HUES64 (cell line): ENCODE measurements at regions not wholly inside any gene's neighbourhood (a gene's known extent, or its start where the extent isn't known, plus 50 kb on each side); places are given as distances from the start of the nearest gene placed in this dataset.
"Not testable (repeated sequence)": the region's sequence is repeated elsewhere in the genome, so short reads cannot be mapped to it uniquely, and the experiment has no call there.

ENCODE experiments used
- H3K27ac ChIP-seq: 2 replicates; pipeline ENCODE4 v1.7.0; 2013; ENCODE audit warnings: low read depth, low read length, inconsistent platforms
- H3K27me3 ChIP-seq: 2 replicates; pipeline ENCODE4 v1.6.1; 2013; ENCODE audit warnings: mild to moderate bottlenecking, low read length; ENCODE audit not compliant: insufficient read depth
- H3K36me3 ChIP-seq: 2 replicates; pipeline ENCODE4 v1.6.1; 2013; ENCODE audit warnings: mild to moderate bottlenecking, low read length; ENCODE audit not compliant: insufficient read depth
- H3K4me1 ChIP-seq: 2 replicates; pipeline ENCODE4 v1.6.1; 2013; ENCODE audit warnings: mild to moderate bottlenecking, low read length, moderate library complexity; ENCODE audit not compliant: insufficient read depth
- H3K4me3 ChIP-seq: 2 replicates; pipeline ENCODE4 v1.5.1; 2013; ENCODE audit warnings: mild to moderate bottlenecking, low read length, moderate library complexity
- H3K9ac ChIP-seq: 2 replicates; pipeline ENCODE4 v1.6.1; 2013; ENCODE audit warnings: mild to moderate bottlenecking, low read depth, low read length
- H3K9me3 ChIP-seq: 2 replicates; pipeline ENCODE4 v1.6.1; 2013; ENCODE audit warnings: low read depth, low read length; ENCODE audit not compliant: insufficient read depth
- WGBS: fragments of 150-250, 120-280 bp; methylation state at CpG from one replicate; pipeline ENCODE4 v1.1.7; 2013; ENCODE audit warnings: missing lambda C conversion rate; 5-methylcytosine and 5-hydroxymethylcytosine counted together

- Histone ChIP-seq H3K27me3 (no peaks in the 10 kb centered on the region), H3K9ac (no peak overlapping the region), H3K4me1 (no peaks in the 10 kb centered on the region; the same call in 1 of the 2 replicates), H3K36me3 (no peaks in the 10 kb centered on the region), H3K4me3 (no peak overlapping the region), H3K27ac (no peak overlapping the region), H3K9me3 (no peaks in the 10 kb centered on the region)
- WGBS = 100% methylated on average over 2 of the region's 2 CpGs
Observed at GRCh38 chr6:15823838-15824414, 161.1 kb upstream of the DTNBP1 start.

DNA sequence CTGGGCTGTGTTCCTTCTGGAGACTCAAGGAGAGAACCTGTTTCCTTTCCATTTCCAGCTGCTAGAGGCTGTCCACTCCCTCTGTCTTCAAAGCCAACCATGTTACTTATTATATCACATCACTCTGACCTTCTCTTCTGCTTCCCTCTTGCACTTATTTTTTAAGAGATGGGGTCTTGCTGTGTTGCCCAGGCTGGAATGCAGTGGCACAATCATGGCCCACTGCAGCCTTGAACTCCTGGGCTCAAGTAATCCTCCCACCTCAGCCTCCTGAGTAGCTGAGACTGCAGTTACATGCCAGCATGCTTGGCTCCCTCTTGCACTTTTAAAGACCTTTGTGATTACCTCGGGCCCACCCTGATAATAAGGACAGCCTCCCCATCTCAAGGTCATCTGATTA is 160.0 kb upstream of the DTNBP1 start:
- WGBS = 97% methylated on average over 1 of the region's 1 CpG
- H3K27ac ChIP-seq = no peak overlapping the region
- H3K4me3 ChIP-seq = no peak overlapping the region
- H3K9me3 ChIP-seq = no peaks in the 10 kb centered on the region
- H3K9ac ChIP-seq = no peak overlapping the region
- peaks cover 3% of the 10 kb centered on the region; the same call in 1 of the 2 replicates for H3K4me1 ChIP-seq
- no peaks in the 10 kb centered on the region for H3K27me3 ChIP-seq
- H3K36me3 ChIP-seq = no peaks in the 10 kb centered on the region

DNA sequence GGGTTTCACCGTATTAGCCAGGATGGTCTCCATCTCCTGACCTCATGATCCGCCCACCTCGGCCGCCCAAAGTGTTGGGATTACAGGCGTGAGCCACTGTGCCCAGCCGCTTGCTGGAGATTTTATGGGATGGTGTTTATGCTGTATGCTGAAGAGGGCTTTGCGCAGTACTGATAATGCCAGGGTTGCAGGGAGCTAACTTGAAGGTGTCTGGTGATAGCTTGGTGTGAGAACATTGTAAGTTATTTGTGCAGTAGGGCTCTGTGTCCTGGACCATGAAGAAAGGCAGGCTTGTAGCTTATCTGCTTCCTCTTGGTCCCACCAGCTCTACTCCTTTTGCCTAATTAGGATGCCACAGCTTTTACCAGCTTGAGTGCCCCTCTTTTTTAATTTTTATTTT is 157.0 kb upstream of the DTNBP1 start:
- H3K9ac ChIP-seq = no peak overlapping the region
- no peaks in the 10 kb centered on the region for H3K27me3 ChIP-seq
- no peak overlapping the region for H3K4me3 ChIP-seq
- peaks cover 7% of the 10 kb centered on the region; the same call in 1 of the 2 replicates for H3K4me1 ChIP-seq
- no peaks in the 10 kb centered on the region for H3K9me3 ChIP-seq
- WGBS = 95% methylated on average over 7 of the region's 7 CpGs
- no peaks in the 10 kb centered on the region for H3K36me3 ChIP-seq
- H3K27ac ChIP-seq = no peak overlapping the region

- H3K4me1 ChIP-seq = peaks cover 7% of the 10 kb centered on the region; the same call in 1 of the 2 replicates
- no peaks in the 10 kb centered on the region for H3K27me3 ChIP-seq
- no peak overlapping the region; the same call in 1 of the 2 replicates for H3K27ac ChIP-seq
- no peaks in the 10 kb centered on the region for H3K9me3 ChIP-seq
- H3K36me3 ChIP-seq = no peaks in the 10 kb centered on the region
- WGBS = 91% methylated on average over 5 of the region's 5 CpGs
- no peak overlapping the region for H3K9ac ChIP-seq
- no peak overlapping the region for H3K4me3 ChIP-seq
Observed at GRCh38 chr6:15819226-15819625, 156.4 kb upstream of the DTNBP1 start.

GRCh38 chr6:15818491-15818890 is 155.7 kb upstream of the DTNBP1 start:
- no peaks in the 10 kb centered on the region for H3K27me3 ChIP-seq
- H3K4me1 ChIP-seq = peaks cover 7% of the 10 kb centered on the region; the same call in 1 of the 2 replicates
- H3K36me3 ChIP-seq = no peaks in the 10 kb centered on the region
- no peak overlapping the region for H3K27ac ChIP-seq
- no CpG with 5 or more reads among the region's 2 CpGs for WGBS
- H3K9ac ChIP-seq = no peak overlapping the region
- no peaks in the 10 kb centered on the region for H3K9me3 ChIP-seq
- no peak overlapping the region for H3K4me3 ChIP-seq

DNA sequence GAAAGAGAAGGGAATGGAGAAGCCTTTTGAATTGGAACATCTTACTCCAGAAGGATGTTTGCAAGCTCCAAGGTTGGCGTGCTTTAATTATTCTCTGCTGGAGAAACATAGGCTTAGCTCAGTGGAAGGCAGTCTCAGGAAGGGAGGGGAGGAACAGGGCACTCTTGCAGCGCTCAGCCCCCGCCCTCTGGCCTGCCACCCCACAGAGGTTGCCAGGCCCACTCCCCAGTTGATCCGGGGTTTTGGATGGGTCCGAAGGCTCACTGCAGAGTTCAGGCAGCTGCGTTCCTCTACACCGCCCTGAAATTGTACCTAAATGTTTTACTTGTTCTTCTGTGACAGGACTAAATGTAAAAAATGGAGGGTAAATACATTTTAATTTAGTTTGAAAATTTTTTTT is 155.2 kb upstream of the DTNBP1 start:
- Histone ChIP-seq H3K9ac (no peak overlapping the region), H3K4me3 (no peak overlapping the region), H3K27ac (no peak overlapping the region), H3K36me3 (no peaks in the 10 kb centered on the region), H3K9me3 (no peaks in the 10 kb centered on the region), H3K4me1 (peaks cover 7% of the 10 kb centered on the region; the same call in 1 of the 2 replicates), H3K27me3 (no peaks in the 10 kb centered on the region)
- 82% methylated on average over 7 of the region's 7 CpGs for WGBS

DNA sequence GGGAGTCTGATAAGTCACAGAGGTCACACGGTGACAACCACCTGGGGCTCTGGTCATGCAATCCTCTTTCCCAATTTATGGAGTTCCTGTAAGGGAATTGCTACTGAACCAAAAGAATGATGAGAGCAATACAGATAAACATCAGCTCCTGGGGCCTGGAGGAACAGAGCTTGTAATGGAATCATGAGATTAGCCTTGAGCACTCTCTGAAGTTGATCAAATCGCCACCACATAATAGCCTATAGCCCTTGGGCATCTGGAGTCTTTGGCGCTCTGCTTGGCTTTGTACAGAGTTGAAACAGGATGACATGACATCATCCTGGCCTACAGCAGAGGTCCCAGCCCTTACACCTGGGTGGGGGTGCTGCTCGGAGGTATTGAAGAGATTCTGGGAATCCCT is 154.3 kb upstream of the DTNBP1 start:
- no peak overlapping the region for H3K9ac ChIP-seq
- H3K36me3 ChIP-seq = no peaks in the 10 kb centered on the region
- no peak overlapping the region for H3K4me3 ChIP-seq
- peaks cover 7% of the 10 kb centered on the region; the same call in 1 of the 2 replicates for H3K4me1 ChIP-seq
- H3K27me3 ChIP-seq = no peaks in the 10 kb centered on the region
- WGBS = 96% methylated on average over 4 of the region's 4 CpGs
- no peak overlapping the region for H3K27ac ChIP-seq
- H3K9me3 ChIP-seq = no peaks in the 10 kb centered on the region

- peaks cover 7% of the 10 kb centered on the region; the same call in 1 of the 2 replicates for H3K4me1 ChIP-seq
- H3K9ac ChIP-seq = no peak overlapping the region
- H3K36me3 ChIP-seq = no peaks in the 10 kb centered on the region
- no peak overlapping the region for H3K4me3 ChIP-seq
- H3K27ac ChIP-seq = no peak overlapping the region
- WGBS = 92% methylated on average over 2 of the region's 2 CpGs
- no peaks in the 10 kb centered on the region for H3K27me3 ChIP-seq
- H3K9me3 ChIP-seq = no peaks in the 10 kb centered on the region
Observed at GRCh38 chr6:15816661-15817060, 153.8 kb upstream of the DTNBP1 start.

DNA sequence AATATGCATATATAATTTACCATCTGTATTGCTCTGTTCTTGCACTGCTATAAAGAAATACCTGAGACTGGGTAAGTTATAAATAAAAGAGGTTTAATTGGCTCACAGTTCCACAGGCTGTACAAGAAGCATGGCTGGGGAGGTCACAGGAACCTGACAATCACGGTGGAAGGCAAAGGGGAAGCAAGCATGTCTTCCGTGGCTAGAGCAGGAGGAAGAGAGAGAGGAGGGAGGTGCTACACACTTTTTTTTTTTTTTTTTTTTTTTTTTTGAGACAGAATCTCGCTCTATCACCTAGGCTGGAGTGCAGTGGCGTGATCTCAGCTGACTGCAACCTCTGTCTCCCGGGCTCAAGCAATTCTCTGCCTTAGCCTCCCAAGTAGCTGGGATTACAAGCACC is 150.9 kb upstream of the DTNBP1 start:
- not testable (repeated sequence) for H3K4me3 ChIP-seq, H3K27me3 ChIP-seq
- WGBS = 87% methylated on average over 5 of the region's 5 CpGs

GRCh38 chr6:15811107-15811506 is 148.3 kb upstream of the DTNBP1 start:
- H3K27ac ChIP-seq = no peak overlapping the region

More for the DNA sequence above, 150.9 kb upstream of the DTNBP1 start:
- H3K36me3 ChIP-seq, H3K27ac ChIP-seq, H3K9ac ChIP-seq, H3K9me3 ChIP-seq, H3K4me1 ChIP-seq: not testable (repeated sequence)

GRCh38 chr6:15810618-15811017 is 147.8 kb upstream of the DTNBP1 start:
- 100% methylated on average over 1 of the region's 1 CpG for WGBS
- H3K9ac ChIP-seq = no peak overlapping the region
- no peak overlapping the region for H3K27ac ChIP-seq
- H3K36me3 ChIP-seq = no peaks in the 10 kb centered on the region
- H3K9me3 ChIP-seq = no peaks in the 10 kb centered on the region
- H3K27me3 ChIP-seq = no peaks in the 10 kb centered on the region
- H3K4me1 ChIP-seq = 0 out of 2 replicates have a peak, but pooled peaks cover 1% of the 10 kb centered on the region
- no peak overlapping the region for H3K4me3 ChIP-seq

More at GRCh38 chr6:15811107-15811506, 148.3 kb upstream of the DTNBP1 start:
- 0 out of 2 replicates have a peak, but pooled peaks cover 4% of the 10 kb centered on the region for H3K4me1 ChIP-seq
- 97% methylated on average over 2 of the region's 2 CpGs for WGBS
- no peaks in the 10 kb centered on the region for H3K27me3 ChIP-seq
- H3K4me3 ChIP-seq = no peak overlapping the region
- no peaks in the 10 kb centered on the region for H3K9me3 ChIP-seq
- no peaks in the 10 kb centered on the region for H3K36me3 ChIP-seq
- H3K9ac ChIP-seq = no peak overlapping the region

DNA sequence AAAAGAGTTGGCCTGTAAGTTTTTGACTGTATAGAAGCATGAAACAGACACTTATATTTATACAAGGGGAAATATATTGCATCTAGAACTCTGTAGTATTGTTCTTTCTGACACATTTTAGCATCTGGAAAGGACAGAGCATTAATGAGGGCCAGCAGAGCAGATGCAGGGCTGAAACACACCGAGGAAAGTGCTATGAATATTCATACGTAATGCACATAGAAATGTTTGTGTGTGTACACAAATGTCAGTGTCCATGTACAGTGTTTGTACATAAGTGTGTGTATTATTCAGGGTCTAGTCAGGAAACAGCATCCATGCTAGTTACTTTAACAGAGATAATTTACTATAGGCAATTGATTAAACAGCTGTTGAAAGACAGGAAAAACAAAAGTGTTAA is 146.5 kb upstream of the DTNBP1 start:
- no peak overlapping the region for H3K9ac ChIP-seq
- no peaks in the 10 kb centered on the region for H3K9me3 ChIP-seq
- H3K4me3 ChIP-seq = no peak overlapping the region
- WGBS = 93% methylated on average over 2 of the region's 2 CpGs
- no peaks in the 10 kb centered on the region for H3K4me1 ChIP-seq
- no peaks in the 10 kb centered on the region for H3K36me3 ChIP-seq
- no peak overlapping the region for H3K27ac ChIP-seq
- no peaks in the 10 kb centered on the region for H3K27me3 ChIP-seq
